OCI-LY3 (cell line): ENCODE measurements at regions not wholly inside any gene's neighbourhood (a gene's known extent, or its start where the extent isn't known, plus 50 kb on each side); places are given as distances from the start of the nearest gene placed in this dataset.

Experiments
- EZH2phosphoT487 ChIP-seq: fragments of 200-600 bp; shearing (Covaris generic); IDR thresholded peaks from 2 replicates; pipeline ENCODE4 v1.6.1; 2018; ENCODE audit warnings: antibody characterized with exemption, mixed run types, low read depth
- TF ChIP-seq, protein P1 (sequence below): fragments of 200-600, 300-600 bp; sonication (generic); IDR thresholded peaks from 2 replicates; pipeline ENCODE4 v1.5.1; 2014; ENCODE audit warnings: antibody characterized with exemption, low read length, low read depth

DNA sequence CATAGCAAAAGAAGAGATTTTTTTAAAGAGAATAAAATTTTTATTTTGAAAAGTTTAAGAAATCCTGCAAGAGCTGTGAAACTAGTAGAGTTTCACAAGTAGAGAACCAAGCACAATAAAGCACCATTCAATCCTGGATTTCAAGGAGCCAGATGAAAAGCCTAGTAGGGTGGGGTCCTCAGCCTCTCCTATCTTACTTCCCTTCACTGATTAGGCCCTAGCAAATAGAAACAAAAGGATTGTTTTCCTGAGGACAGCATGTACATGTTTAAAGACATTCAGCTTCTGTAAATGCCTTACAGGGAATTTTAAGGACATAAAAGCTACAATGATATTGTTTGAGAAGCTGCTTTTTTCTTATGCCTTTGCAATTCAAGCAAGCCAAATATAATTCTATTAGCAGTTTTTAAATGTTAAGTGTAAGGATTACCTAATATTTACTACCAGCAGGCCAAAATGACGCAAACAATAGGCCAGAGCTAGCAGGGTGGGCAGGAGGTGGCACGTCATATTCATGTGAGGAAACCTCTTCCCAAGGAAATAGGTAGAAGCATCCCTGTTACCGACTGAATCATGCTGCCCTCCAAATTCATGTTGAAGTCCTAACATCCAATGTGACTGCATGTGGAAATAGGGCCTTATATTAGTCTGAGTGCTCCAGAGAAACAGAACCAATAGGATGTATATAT, 337.6 kb downstream of the MLLT3 start:
- TF ChIP-seq, protein P1, sequence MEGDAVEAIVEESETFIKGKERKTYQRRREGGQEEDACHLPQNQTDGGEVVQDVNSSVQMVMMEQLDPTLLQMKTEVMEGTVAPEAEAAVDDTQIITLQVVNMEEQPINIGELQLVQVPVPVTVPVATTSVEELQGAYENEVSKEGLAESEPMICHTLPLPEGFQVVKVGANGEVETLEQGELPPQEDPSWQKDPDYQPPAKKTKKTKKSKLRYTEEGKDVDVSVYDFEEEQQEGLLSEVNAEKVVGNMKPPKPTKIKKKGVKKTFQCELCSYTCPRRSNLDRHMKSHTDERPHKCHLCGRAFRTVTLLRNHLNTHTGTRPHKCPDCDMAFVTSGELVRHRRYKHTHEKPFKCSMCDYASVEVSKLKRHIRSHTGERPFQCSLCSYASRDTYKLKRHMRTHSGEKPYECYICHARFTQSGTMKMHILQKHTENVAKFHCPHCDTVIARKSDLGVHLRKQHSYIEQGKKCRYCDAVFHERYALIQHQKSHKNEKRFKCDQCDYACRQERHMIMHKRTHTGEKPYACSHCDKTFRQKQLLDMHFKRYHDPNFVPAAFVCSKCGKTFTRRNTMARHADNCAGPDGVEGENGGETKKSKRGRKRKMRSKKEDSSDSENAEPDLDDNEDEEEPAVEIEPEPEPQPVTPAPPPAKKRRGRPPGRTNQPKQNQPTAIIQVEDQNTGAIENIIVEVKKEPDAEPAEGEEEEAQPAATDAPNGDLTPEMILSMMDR, result no peak
- TF ChIP-seq EZH2phosphoT487, result no peak
